ENCODE measurements at regions not wholly inside any gene's neighbourhood (a gene's known extent, or its start where the extent isn't known, plus 50 kb on each side); places are given as distances from the start of the nearest gene placed in this dataset.

GRCh38 chr2:145332210-145332898, 812.4 kb upstream of the ZEB2 start:
- TF ChIP-seq CTCF (conservative IDR thresholded peaks at IDR 0.05; ENCODE audit: low read depth, low read length) (no peak), EZH2 (IDR thresholded peaks at IDR 0.05; ENCODE audit: borderline replicate concordance, low read depth, low read length, poor library complexity, severe bottlenecking) (no peak)
